HG03575 (cell line): ENCODE measurements at regions not wholly inside any gene's neighbourhood (a gene's known extent, or its start where the extent isn't known, plus 50 kb on each side); places are given as distances from the start of the nearest gene placed in this dataset.
"Not testable (repeated sequence)": the region's sequence is repeated elsewhere in the genome, so short reads cannot be mapped to it uniquely, and the experiment has no call there.

Experiments used
- ATAC-seq: cut with Tn5 transposase; IDR thresholded peaks from one replicate; pipeline ENCODE4 v1.9.1; 2021; ENCODE audit not compliant: unreplicated experiment, insufficient number of reproducible peaks, low FRiP score; ENCODE audit errors: extremely low read depth

GRCh38 chr9:29449306-29449705 is 1876.0 kb upstream of the C9orf72 start:
- no peak for ATAC-seq

- ATAC-seq: not testable (repeated sequence)
Observed at GRCh38 chr9:29450343-29450875, 1877.1 kb upstream of the C9orf72 start.

- no peak for ATAC-seq
Observed at GRCh38 chr9:29456940-29457339, 1883.7 kb upstream of the C9orf72 start.

- ATAC-seq: no peak
Observed at GRCh38 chr9:29475471-29475870, 1902.2 kb upstream of the C9orf72 start.

GRCh38 chr9:29511680-29512079 is 1938.4 kb upstream of the C9orf72 start:
- no peak for ATAC-seq

GRCh38 chr9:29514336-29514735 is 1941.1 kb upstream of the C9orf72 start:
- ATAC-seq: no peak

GRCh38 chr9:29514862-29515261 is 1941.6 kb upstream of the C9orf72 start:
- no peak for ATAC-seq

- no peak for ATAC-seq
Observed at GRCh38 chr9:29548436-29548835, 1975.2 kb upstream of the C9orf72 start.

GRCh38 chr9:29555502-29555901 is 1982.2 kb upstream of the C9orf72 start:
- ATAC-seq: no peak

GRCh38 chr9:29556317-29556716 is 1983.0 kb upstream of the C9orf72 start:
- ATAC-seq: no peak

- no peak for ATAC-seq
Observed at GRCh38 chr9:29556746-29557145, 1983.5 kb upstream of the C9orf72 start.

- no peak for ATAC-seq
Observed at GRCh38 chr9:29564564-29564963, 1991.3 kb upstream of the C9orf72 start.

GRCh38 chr9:29575219-29575618 is 2001.9 kb upstream of the C9orf72 start:
- ATAC-seq: no peak

- no peak for ATAC-seq
Observed at GRCh38 chr9:29588361-29588760, 2015.1 kb upstream of the C9orf72 start.

- ATAC-seq: no peak
Observed at GRCh38 chr9:29609282-29609681, 2036.0 kb upstream of the C9orf72 start.

GRCh38 chr9:29613773-29614172 is 2040.5 kb upstream of the C9orf72 start:
- ATAC-seq: no peak

- no peak for ATAC-seq
Observed at GRCh38 chr9:29616844-29617243, 2043.6 kb upstream of the C9orf72 start.

GRCh38 chr9:29625292-29625731 is 2052.0 kb upstream of the C9orf72 start:
- no peak for ATAC-seq

- no peak for ATAC-seq
Observed at GRCh38 chr9:29625931-29626330, 2052.7 kb upstream of the C9orf72 start.

GRCh38 chr9:29628856-29629255 is 2055.6 kb upstream of the C9orf72 start:
- ATAC-seq: not testable (repeated sequence)

GRCh38 chr9:29637471-29638237 is 2064.4 kb upstream of the C9orf72 start:
- no peak for ATAC-seq
